ENCODE measurements at regions not wholly inside any gene's neighbourhood (a gene's known extent, or its start where the extent isn't known, plus 50 kb on each side); places are given as distances from the start of the nearest gene placed in this dataset.

- no TSS peak for BruUV-seq (replicated peaks)
- Histone ChIP-seq H2AFZ (no peak overlapping the region), H3K27ac (no peak overlapping the region), H3K4me3 (no peak overlapping the region), H3K9me2 (ENCODE audit: insufficient read depth) (no peaks in the 10 kb centered on the region), H3K27me3 (ENCODE audit: insufficient read depth, low read depth) (no peaks in the 10 kb centered on the region), H3K4me1 (replicated peaks; ENCODE audit: insufficient read depth) (peaks cover under 1% of the 10 kb centered on the region; the same call in 1 of the 2 replicates), H4K20me1 (ENCODE audit: insufficient read depth) (no peaks in the 10 kb centered on the region), H3K9me3 (ENCODE audit: insufficient read depth, low read depth) (no peaks in the 10 kb centered on the region), H3K4me2 (no peak overlapping the region), H3F3A (ENCODE audit: insufficient read depth, low read depth) (no peaks in the 10 kb centered on the region), H3K79me2 (ENCODE audit: low read depth) (no peaks in the 10 kb centered on the region), H3K36me3 (ENCODE audit: low read depth) (no peaks in the 10 kb centered on the region)
- POLR2A ChIA-PET (ENCODE audit: unreplicated experiment): no interaction called here
- intact Hi-C loops (cut with micrococcal nuclease; ENCODE audit: unreplicated experiment): no loop called here
- no peak for DNase-seq
- CTCF ChIA-PET: no interaction called here
- TF ChIP-seq, protein P1, sequence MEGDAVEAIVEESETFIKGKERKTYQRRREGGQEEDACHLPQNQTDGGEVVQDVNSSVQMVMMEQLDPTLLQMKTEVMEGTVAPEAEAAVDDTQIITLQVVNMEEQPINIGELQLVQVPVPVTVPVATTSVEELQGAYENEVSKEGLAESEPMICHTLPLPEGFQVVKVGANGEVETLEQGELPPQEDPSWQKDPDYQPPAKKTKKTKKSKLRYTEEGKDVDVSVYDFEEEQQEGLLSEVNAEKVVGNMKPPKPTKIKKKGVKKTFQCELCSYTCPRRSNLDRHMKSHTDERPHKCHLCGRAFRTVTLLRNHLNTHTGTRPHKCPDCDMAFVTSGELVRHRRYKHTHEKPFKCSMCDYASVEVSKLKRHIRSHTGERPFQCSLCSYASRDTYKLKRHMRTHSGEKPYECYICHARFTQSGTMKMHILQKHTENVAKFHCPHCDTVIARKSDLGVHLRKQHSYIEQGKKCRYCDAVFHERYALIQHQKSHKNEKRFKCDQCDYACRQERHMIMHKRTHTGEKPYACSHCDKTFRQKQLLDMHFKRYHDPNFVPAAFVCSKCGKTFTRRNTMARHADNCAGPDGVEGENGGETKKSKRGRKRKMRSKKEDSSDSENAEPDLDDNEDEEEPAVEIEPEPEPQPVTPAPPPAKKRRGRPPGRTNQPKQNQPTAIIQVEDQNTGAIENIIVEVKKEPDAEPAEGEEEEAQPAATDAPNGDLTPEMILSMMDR (conservative IDR thresholded peaks at IDR 0.05): no peak
- TF ChIP-seq EZH2 (IDR thresholded peaks at IDR 0.05; ENCODE audit: low read depth): no peak
Observed at GRCh38 chr20:24832518-24832917, 116.6 kb upstream of the CST7 start.

- H3F3A ChIP-seq (ENCODE audit: insufficient read depth, low read depth): no peaks in the 10 kb centered on the region
- H3K79me2 ChIP-seq (ENCODE audit: low read depth): no peaks in the 10 kb centered on the region
- BruUV-seq (replicated peaks): no TSS peak
- ChIA-PET POLR2A (ENCODE audit: unreplicated experiment) (no interaction called here), CTCF (no interaction called here)
- DNase-seq: no peak
- no peaks in the 10 kb centered on the region for H3K27me3 ChIP-seq (ENCODE audit: insufficient read depth, low read depth)
- no peak overlapping the region for H3K27ac ChIP-seq
- TF ChIP-seq EZH2 (IDR thresholded peaks at IDR 0.05; ENCODE audit: low read depth): no peak
- TF ChIP-seq, protein P1 (conservative IDR thresholded peaks at IDR 0.05): no peak
- intact Hi-C loops (cut with micrococcal nuclease; ENCODE audit: unreplicated experiment): no loop called here
- no peak overlapping the region for H3K4me3 ChIP-seq
- peaks cover 6% of the 10 kb centered on the region for H3K4me1 ChIP-seq (replicated peaks; ENCODE audit: insufficient read depth)
- no peak overlapping the region for H2AFZ ChIP-seq
- no peak overlapping the region for H3K4me2 ChIP-seq
- H3K9me2 ChIP-seq (ENCODE audit: insufficient read depth): no peaks in the 10 kb centered on the region
- no peaks in the 10 kb centered on the region for H4K20me1 ChIP-seq (ENCODE audit: insufficient read depth)
- no peaks in the 10 kb centered on the region for H3K36me3 ChIP-seq (ENCODE audit: low read depth)
- H3K9me3 ChIP-seq (ENCODE audit: insufficient read depth, low read depth): no peaks in the 10 kb centered on the region
Observed at GRCh38 chr20:24833592-24833991, 115.5 kb upstream of the CST7 start.

DNA sequence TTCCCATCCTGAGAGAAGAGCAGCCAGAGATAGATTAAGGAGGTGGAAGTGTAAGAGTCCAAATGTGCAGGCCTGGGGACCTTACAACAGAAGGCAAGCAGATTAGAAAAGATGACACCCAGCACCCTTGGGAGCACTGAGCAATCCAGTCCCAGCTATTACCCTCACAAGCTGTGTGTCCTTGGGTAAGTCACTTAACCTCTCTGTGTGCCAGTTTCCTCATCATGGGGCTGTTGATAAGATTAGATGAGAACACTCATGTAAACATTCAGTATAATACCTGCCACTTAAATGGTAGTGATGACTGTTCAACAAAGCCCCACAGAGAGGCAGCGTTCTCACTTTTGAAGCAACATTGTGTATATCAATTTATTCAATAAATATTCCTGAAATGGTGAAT is 114.8 kb upstream of the CST7 start:
- Histone ChIP-seq H3K27me3 (ENCODE audit: insufficient read depth, low read depth) (no peaks in the 10 kb centered on the region), H3K4me3 (no peak overlapping the region), H3K27ac (no peak overlapping the region), H3K4me1 (replicated peaks; ENCODE audit: insufficient read depth) (peaks cover 6% of the 10 kb centered on the region), H2AFZ (no peak overlapping the region), H3K36me3 (ENCODE audit: low read depth) (no peaks in the 10 kb centered on the region), H3K4me2 (no peak overlapping the region), H3K79me2 (ENCODE audit: low read depth) (no peaks in the 10 kb centered on the region), H3K9me3 (ENCODE audit: insufficient read depth, low read depth) (no peaks in the 10 kb centered on the region), H3K9me2 (ENCODE audit: insufficient read depth) (no peaks in the 10 kb centered on the region), H3F3A (ENCODE audit: insufficient read depth, low read depth) (no peaks in the 10 kb centered on the region), H4K20me1 (ENCODE audit: insufficient read depth) (no peaks in the 10 kb centered on the region)
- TF ChIP-seq EZH2 (IDR thresholded peaks at IDR 0.05; ENCODE audit: low read depth): no peak
- TF ChIP-seq, protein P1 (conservative IDR thresholded peaks at IDR 0.05): 0 out of 2 replicates have a peak, but pooled peaks have one; percentile 24
- no TSS peak for BruUV-seq (replicated peaks)
- no peak for DNase-seq
- CTCF ChIA-PET: no interaction called here
- POLR2A ChIA-PET (ENCODE audit: unreplicated experiment): no interaction called here
- intact Hi-C loops (cut with micrococcal nuclease; ENCODE audit: unreplicated experiment): no loop called here

All from PC-9 (cell line).